Natural killer cell treated with Interleukin-12 subunit alpha and Interleukin-12 subunit beta and Interleukin-15 and Interleukin-18, amount 100 ng/mL, for 72 hours (primary cell): ENCODE measurements at regions not wholly inside any gene's neighbourhood (a gene's known extent, or its start where the extent isn't known, plus 50 kb on each side); places are given as distances from the start of the nearest gene placed in this dataset.

ENCODE experiments used
- ATAC-seq, 2 donors: fragments of 150-1000 bp; cut with Tn5 transposase in 1 of 2; sonication (Bioruptor Pico), chemical (Tn5 transposase) in 1 of 2; 2 replicates each; pipeline ENCODE4 v1.10.0; 2021
- DNase-seq: peaks from one replicate; pipeline ENCODE4 v3.0.0; 2022; ENCODE audit warnings: low spot score
- H3K27ac Mint-ChIP-seq, 2 donors: 1 replicate in 1 of 2; 2 replicates in 1 of 2; pipeline ENCODE4 v1.8.0; 2022; ENCODE audit warnings: mixed read lengths in 2 of 2, mild to moderate bottlenecking in 1 of 2, moderate library complexity in 1 of 2
- H3K27me3 Mint-ChIP-seq, 2 donors: 1 replicate in 1 of 2; 2 replicates in 1 of 2; pipeline ENCODE4 v1.8.0; 2022; ENCODE audit warnings: mixed read lengths in 2 of 2
- H3K36me3 Mint-ChIP-seq: one replicate; pipeline ENCODE4 v1.8.0; 2022; ENCODE audit warnings: mixed read lengths
- H3K4me1 Mint-ChIP-seq, 2 donors: 1 replicate in 1 of 2; 2 replicates in 1 of 2; pipeline ENCODE4 v1.8.0; 2022; ENCODE audit warnings: low read depth in 2 of 2, mixed read lengths in 2 of 2, mild to moderate bottlenecking in 1 of 2
- H3K4me3 Mint-ChIP-seq: one replicate; pipeline ENCODE4 v1.8.0; 2022; ENCODE audit warnings: mixed read lengths
- H3K9me3 Mint-ChIP-seq: 2 replicates; pipeline ENCODE4 v1.8.0; 2022; ENCODE audit warnings: mixed read lengths

- H3K9me3 Mint-ChIP-seq, result peaks cover 19% of the 10 kb centered on the region
Observed at GRCh38 chr6:165091121-165091785, 218.2 kb downstream of the C6orf118 start.

GRCh38 chr6:165090242-165090641, 219.2 kb downstream of the C6orf118 start:
- Mint-ChIP-seq H3K36me3 (no peaks in the 10 kb centered on the region), H3K9me3 (peaks cover 19% of the 10 kb centered on the region), H3K27me3 (no peaks in the 10 kb centered on the region), H3K27ac (no peak overlapping the region), H3K4me1 (no peaks in the 10 kb centered on the region), H3K4me3 (no peak overlapping the region)
- ATAC-seq (no peak), DNase-seq (no peak)

More at GRCh38 chr6:165091121-165091785, 218.2 kb downstream of the C6orf118 start:
- no peaks in the 10 kb centered on the region for H3K36me3 Mint-ChIP-seq
- ATAC-seq (no peak), DNase-seq (no peak)
- H3K4me3 Mint-ChIP-seq, result no peak overlapping the region
- H3K27me3 Mint-ChIP-seq, result no peaks in the 10 kb centered on the region
- H3K4me1 Mint-ChIP-seq, result no peaks in the 10 kb centered on the region
- H3K27ac Mint-ChIP-seq, result no peak overlapping the region

DNA sequence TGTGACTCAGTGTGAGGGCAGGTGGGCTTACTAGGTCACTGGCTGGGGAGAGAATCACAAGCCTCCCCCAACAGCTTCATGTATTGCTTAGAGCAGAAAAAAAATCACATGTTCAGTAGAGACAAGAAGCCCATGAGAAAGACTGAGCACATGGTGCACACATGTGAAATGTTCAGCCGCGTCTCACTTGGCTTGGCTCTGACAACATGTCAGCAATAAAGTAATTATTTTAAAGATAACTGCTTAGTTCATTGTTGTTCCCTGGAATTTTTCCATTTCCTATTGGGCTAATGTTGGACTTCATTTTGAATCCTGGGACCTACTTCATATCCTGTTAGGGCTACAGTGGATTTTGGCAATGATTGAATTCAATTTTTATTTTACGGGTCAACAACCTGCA, 222.6 kb downstream of the C6orf118 start:
- no peaks in the 10 kb centered on the region for H3K27me3 Mint-ChIP-seq
- H3K36me3 Mint-ChIP-seq, result no peaks in the 10 kb centered on the region
- H3K9me3 Mint-ChIP-seq, result peaks cover 18% of the 10 kb centered on the region
- H3K4me1 Mint-ChIP-seq, result no peaks in the 10 kb centered on the region
- no peak overlapping the region for H3K27ac Mint-ChIP-seq
- ATAC-seq (no peak), DNase-seq (no peak)
- no peak overlapping the region for H3K4me3 Mint-ChIP-seq

- no peak for DNase-seq
- Mint-ChIP-seq H3K27ac (no peak overlapping the region), H3K27me3 (no peaks in the 10 kb centered on the region), H3K4me1 (no peaks in the 10 kb centered on the region), H3K4me3 (no peak overlapping the region), H3K36me3 (no peaks in the 10 kb centered on the region), H3K9me3 (peaks cover 11% of the 10 kb centered on the region)
- ATAC-seq, result no peak
Observed at GRCh38 chr6:165082636-165083035, 226.8 kb downstream of the C6orf118 start.

- H3K27me3 Mint-ChIP-seq, result no peaks in the 10 kb centered on the region
- no peak for DNase-seq
- H3K27ac Mint-ChIP-seq, result no peak overlapping the region
- H3K4me1 Mint-ChIP-seq, result no peaks in the 10 kb centered on the region
- H3K4me3 Mint-ChIP-seq, result no peak overlapping the region
- no peak for ATAC-seq
- H3K9me3 Mint-ChIP-seq, result peaks cover 11% of the 10 kb centered on the region
- no peaks in the 10 kb centered on the region for H3K36me3 Mint-ChIP-seq
Observed at GRCh38 chr6:165081944-165082532, 227.4 kb downstream of the C6orf118 start.

- H3K4me1 Mint-ChIP-seq, result no peaks in the 10 kb centered on the region
Observed at GRCh38 chr6:165077876-165078275, 231.5 kb downstream of the C6orf118 start.

DNA sequence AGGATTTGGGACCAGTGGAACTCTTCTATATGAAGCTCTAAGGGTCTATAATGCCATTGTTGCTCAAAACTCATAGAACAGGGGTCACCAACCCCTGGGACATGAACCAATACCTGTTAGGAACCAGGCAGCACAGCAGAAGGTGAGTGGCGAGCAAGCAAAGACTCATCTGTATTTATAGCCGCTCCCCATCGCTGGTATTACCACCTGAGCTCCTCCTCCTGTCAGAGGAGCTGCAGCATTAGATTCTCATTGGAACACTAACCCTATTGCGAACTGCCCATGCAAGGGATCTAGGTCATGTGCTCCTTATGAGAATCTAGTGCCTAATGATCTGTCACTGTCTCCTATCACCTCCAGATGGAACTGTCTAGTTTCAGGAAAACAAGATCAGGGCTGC, 237.5 kb downstream of the C6orf118 start:
- no peak for DNase-seq
- Mint-ChIP-seq H3K4me3 (no peak overlapping the region), H3K9me3 (no peaks in the 10 kb centered on the region), H3K27me3 (no peaks in the 10 kb centered on the region), H3K27ac (no peak overlapping the region), H3K4me1 (no peaks in the 10 kb centered on the region), H3K36me3 (no peaks in the 10 kb centered on the region)
- ATAC-seq, result no peak

More at GRCh38 chr6:165077876-165078275, 231.5 kb downstream of the C6orf118 start:
- no peaks in the 10 kb centered on the region for H3K27me3 Mint-ChIP-seq
- no peak overlapping the region for H3K27ac Mint-ChIP-seq
- peaks cover 7% of the 10 kb centered on the region for H3K9me3 Mint-ChIP-seq
- no peaks in the 10 kb centered on the region for H3K36me3 Mint-ChIP-seq
- ATAC-seq (no peak), DNase-seq (no peak)
- no peak overlapping the region for H3K4me3 Mint-ChIP-seq

DNA sequence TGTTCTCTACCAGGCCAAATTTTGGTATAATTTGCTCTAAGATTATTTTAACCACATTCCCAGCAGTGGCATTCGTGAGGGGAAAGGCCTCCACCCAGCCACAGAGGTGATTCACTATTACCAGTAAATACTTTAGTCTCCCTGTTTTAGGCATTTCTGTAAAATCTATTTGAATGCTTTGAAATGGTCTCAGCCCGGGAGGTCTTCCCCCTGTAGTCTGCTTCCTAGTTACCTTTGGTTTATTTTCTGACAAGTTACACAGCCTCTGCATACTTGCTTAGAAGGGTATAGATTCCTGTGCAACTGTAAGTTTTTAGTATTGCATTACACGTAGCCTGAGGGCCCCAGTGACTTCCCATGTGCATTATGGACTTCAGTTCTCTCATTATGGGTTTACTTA, 248.7 kb downstream of the C6orf118 start:
- Mint-ChIP-seq H3K27ac (no peak overlapping the region), H3K4me1 (no peaks in the 10 kb centered on the region), H3K9me3 (peaks cover 22% of the 10 kb centered on the region), H3K27me3 (no peaks in the 10 kb centered on the region), H3K4me3 (no peak overlapping the region), H3K36me3 (peaks cover 5% of the 10 kb centered on the region)
- ATAC-seq (no peak), DNase-seq (no peak)

- Mint-ChIP-seq H3K27me3 (no peaks in the 10 kb centered on the region), H3K27ac (no peak overlapping the region), H3K4me1 (no peaks in the 10 kb centered on the region), H3K9me3 (peaks cover 24% of the 10 kb centered on the region), H3K4me3 (no peak overlapping the region), H3K36me3 (peaks cover 5% of the 10 kb centered on the region)
- DNase-seq (no peak), ATAC-seq (no peak)
Observed at GRCh38 chr6:165059032-165059431, 250.4 kb downstream of the C6orf118 start.

- DNase-seq (no peak), ATAC-seq (no peak)
- no peak overlapping the region for H3K4me3 Mint-ChIP-seq
- no peaks in the 10 kb centered on the region for H3K27me3 Mint-ChIP-seq
- H3K27ac Mint-ChIP-seq, result no peak overlapping the region
- H3K36me3 Mint-ChIP-seq, result peaks cover 5% of the 10 kb centered on the region
- no peaks in the 10 kb centered on the region for H3K4me1 Mint-ChIP-seq
- peaks cover 13% of the 10 kb centered on the region for H3K9me3 Mint-ChIP-seq
Observed at GRCh38 chr6:165056292-165056691, 253.1 kb downstream of the C6orf118 start.

GRCh38 chr6:165055231-165055630, 254.2 kb downstream of the C6orf118 start:
- Mint-ChIP-seq H3K27ac (no peak overlapping the region), H3K9me3 (peaks cover 7% of the 10 kb centered on the region), H3K36me3 (peaks cover 5% of the 10 kb centered on the region), H3K4me3 (no peak overlapping the region), H3K27me3 (no peaks in the 10 kb centered on the region), H3K4me1 (no peaks in the 10 kb centered on the region)
- DNase-seq (no peak), ATAC-seq (no peak)

GRCh38 chr6:165052561-165053480, 256.6 kb downstream of the C6orf118 start:
- DNase-seq (no peak), ATAC-seq (no peak)
- Mint-ChIP-seq H3K27ac (no peak overlapping the region), H3K36me3 (peaks cover 5% of the 10 kb centered on the region), H3K27me3 (no peaks in the 10 kb centered on the region), H3K4me1 (no peaks in the 10 kb centered on the region), H3K4me3 (no peak overlapping the region), H3K9me3 (peaks cover 13% of the 10 kb centered on the region)

- Mint-ChIP-seq H3K9me3 (peaks cover 14% of the 10 kb centered on the region), H3K27me3 (no peaks in the 10 kb centered on the region), H3K27ac (no peak overlapping the region), H3K4me3 (no peak overlapping the region), H3K36me3 (no peaks in the 10 kb centered on the region), H3K4me1 (no peaks in the 10 kb centered on the region)
- DNase-seq (no peak), ATAC-seq (no peak)
Observed at GRCh38 chr6:165049362-165049761, 260.0 kb downstream of the C6orf118 start.

- Mint-ChIP-seq H3K9me3 (peaks cover 14% of the 10 kb centered on the region), H3K4me3 (no peak overlapping the region), H3K27me3 (no peaks in the 10 kb centered on the region), H3K4me1 (no peaks in the 10 kb centered on the region), H3K36me3 (no peaks in the 10 kb centered on the region), H3K27ac (no peak overlapping the region)
- DNase-seq, result no peak
- ATAC-seq, result no peak
Observed at GRCh38 chr6:165047952-165048351, 261.5 kb downstream of the C6orf118 start.
